NCI-H2171 treated with DMSO at 0.1 percent for 48 hours (cell line): ENCODE measurements at regions not wholly inside any gene's neighbourhood (a gene's known extent, or its start where the extent isn't known, plus 50 kb on each side); places are given as distances from the start of the nearest gene placed in this dataset.
A peak's percentile ranks its signal among the peaks of the same experiment; 100 is the strongest.

Source experiments
- DNase-seq: peaks from one replicate; lab custom pipeline; 2025; lab: John Stamatoyannopoulos, UW

- DNase-seq = no peak
Measured at GRCh38 chr5:7087719-7088297, 308.1 kb upstream of the ADCY2 start.

GRCh38 chr5:7088849-7089248, 307.1 kb upstream of the ADCY2 start:
- no peak for DNase-seq

GRCh38 chr5:7094626-7095025, 301.3 kb upstream of the ADCY2 start:
- DNase-seq = no peak

- no peak for DNase-seq
Measured at GRCh38 chr5:7096294-7096693, 299.6 kb upstream of the ADCY2 start.

GRCh38 chr5:7105358-7105757, 290.6 kb upstream of the ADCY2 start:
- DNase-seq = no peak

- DNase-seq = no peak
Measured at GRCh38 chr5:7117961-7118360, 278.0 kb upstream of the ADCY2 start.

GRCh38 chr5:7131680-7132079, 264.3 kb upstream of the ADCY2 start:
- no peak for DNase-seq

GRCh38 chr5:7146886-7147285, 249.1 kb upstream of the ADCY2 start:
- DNase-seq = no peak

GRCh38 chr5:7157083-7157482, 238.9 kb upstream of the ADCY2 start:
- no peak for DNase-seq

GRCh38 chr5:7169240-7169878, 226.6 kb upstream of the ADCY2 start:
- no peak for DNase-seq

- DNase-seq = peak; percentile 11
Measured at GRCh38 chr5:7170785-7171184, 225.2 kb upstream of the ADCY2 start.

- no peak for DNase-seq
Measured at GRCh38 chr5:7179364-7179763, 216.6 kb upstream of the ADCY2 start.

GRCh38 chr5:7181841-7182240, 214.1 kb upstream of the ADCY2 start:
- no peak for DNase-seq

- DNase-seq = no peak
Measured at GRCh38 chr5:7185742-7186141, 210.2 kb upstream of the ADCY2 start.

- no peak for DNase-seq
Measured at GRCh38 chr5:7186818-7187217, 209.1 kb upstream of the ADCY2 start.

- no peak for DNase-seq
Measured at GRCh38 chr5:7190712-7191250, 205.2 kb upstream of the ADCY2 start.

GRCh38 chr5:7192016-7192415, 203.9 kb upstream of the ADCY2 start:
- no peak for DNase-seq

- no peak for DNase-seq
Measured at GRCh38 chr5:7202846-7203245, 193.1 kb upstream of the ADCY2 start.

- DNase-seq = no peak
Measured at GRCh38 chr5:7207979-7208378, 188.0 kb upstream of the ADCY2 start.

GRCh38 chr5:7208938-7209337, 187.0 kb upstream of the ADCY2 start:
- no peak for DNase-seq

- no peak for DNase-seq
Measured at GRCh38 chr5:7209658-7210057, 186.3 kb upstream of the ADCY2 start.

GRCh38 chr5:7210549-7210948, 185.4 kb upstream of the ADCY2 start:
- no peak for DNase-seq

GRCh38 chr5:7213525-7213924, 182.4 kb upstream of the ADCY2 start:
- DNase-seq = no peak

GRCh38 chr5:7214906-7215416, 181.0 kb upstream of the ADCY2 start:
- DNase-seq = no peak
